ENCODE measurements at regions not wholly inside any gene's neighbourhood (a gene's known extent, or its start where the extent isn't known, plus 50 kb on each side); places are given as distances from the start of the nearest gene placed in this dataset.

DNA sequence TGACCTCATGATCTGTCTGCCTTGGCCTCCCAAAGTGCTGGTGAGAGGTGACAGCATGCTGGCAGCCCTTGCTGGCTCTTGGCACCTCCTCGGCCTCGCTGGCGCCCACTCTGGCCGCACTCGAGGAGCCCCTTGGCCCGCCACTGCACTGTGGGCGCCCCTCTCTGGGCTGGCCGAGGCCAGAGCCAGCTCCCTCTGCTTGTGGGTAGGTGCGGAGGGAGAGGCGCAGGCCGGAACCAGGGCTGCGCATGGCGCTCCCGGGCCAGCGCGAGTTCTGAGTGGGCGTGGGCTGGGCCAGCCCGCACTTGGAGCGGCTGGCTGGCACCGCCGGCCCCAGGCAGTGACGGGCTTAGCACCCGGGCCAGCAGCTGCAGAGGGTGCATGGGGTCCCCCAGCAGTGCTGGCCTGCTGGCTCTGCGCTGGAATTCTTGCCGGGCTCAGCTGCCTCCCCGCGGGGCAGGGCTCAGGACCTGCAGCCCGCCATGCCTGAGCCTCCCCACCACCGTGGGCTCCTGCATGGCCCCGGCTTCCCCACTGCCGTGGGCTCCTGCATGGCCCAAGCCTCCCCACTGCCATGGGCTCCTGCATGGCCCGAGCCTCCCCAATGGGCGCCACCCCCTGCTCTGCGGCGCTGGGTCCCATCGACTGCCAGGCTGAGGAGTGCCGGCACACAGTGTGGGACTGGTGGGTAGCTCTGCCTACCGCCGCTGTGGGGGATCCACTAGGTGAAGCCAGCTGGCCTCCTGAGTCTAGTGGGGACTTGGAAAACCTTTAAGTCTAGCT is 76.4 kb upstream of the OSBPL11 start (continued):
- no peak for TF ChIP-seq RBM22 (IDR thresholded peaks at IDR 0.05; ENCODE audit: low read depth, low read length, poor library complexity, severe bottlenecking)
- TF ChIP-seq CXXC5 (CRISPR knock-in tag; IDR thresholded peaks at IDR 0.05) = no peak
- no peak for TF ChIP-seq SREBF1 (IDR thresholded peaks at IDR 0.05; ENCODE audit: borderline replicate concordance, low read depth, low read length)
- TF ChIP-seq ZNF274 (IDR thresholded peaks at IDR 0.05; ENCODE audit: borderline replicate concordance, low read depth, low read length) = no peak
- TF ChIP-seq ZNF436 (CRISPR knock-in tag; IDR thresholded peaks at IDR 0.05) = no peak
- no peak for TF ChIP-seq NR4A1 (CRISPR knock-in tag; IDR thresholded peaks at IDR 0.05)
- no peak for TF ChIP-seq NR4A1 (tag; IDR thresholded peaks at IDR 0.05)
- TF ChIP-seq ZNF354B (CRISPR knock-in tag; IDR thresholded peaks at IDR 0.05) = no peak

DNA sequence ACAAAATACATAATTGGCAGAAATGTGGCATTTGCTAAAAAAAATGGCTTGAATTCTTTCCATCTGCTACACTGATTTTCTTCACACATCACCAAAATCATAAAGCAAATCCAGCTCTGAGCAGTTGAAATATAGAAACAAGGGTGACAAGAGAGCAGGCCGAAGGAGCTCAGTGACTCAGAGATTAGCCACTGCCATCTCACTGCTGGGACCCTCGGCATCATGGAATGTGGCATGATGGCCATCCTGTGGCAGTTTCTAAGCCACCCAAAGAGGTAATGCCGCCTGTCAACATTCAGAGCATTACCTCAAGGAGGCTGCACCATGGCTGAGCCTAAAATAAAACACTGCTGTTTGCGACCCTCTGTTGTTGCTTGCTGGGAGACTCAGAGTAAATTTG is 80.5 kb upstream of the OSBPL11 start:
- ATAC-seq = no peak
- Histone ChIP-seq H3K79me2 (ENCODE audit: control insufficient read depth, insufficient read depth, low read length) (no peaks in the 10 kb centered on the region), H3K27ac (ENCODE audit: extremely low read depth, low read depth, low read length) (no peak overlapping the region), H4K20me1 (replicated peaks; ENCODE audit: control insufficient read depth, insufficient read depth, low read length) (no peaks in the 10 kb centered on the region), H3K4me3 (no peak overlapping the region), H2AFZ (ENCODE audit: low read depth, low read length) (no peak overlapping the region), H3K9me1 (ENCODE audit: control insufficient read depth, insufficient read depth, low read length) (no peaks in the 10 kb centered on the region), H3K9ac (ENCODE audit: insufficient read depth in 1 of 2, low read depth in 2 of 2, low read length in 2 of 2) (no peak overlapping the region), H3K9me3 (replicated peaks; ENCODE audit: control insufficient read depth, insufficient read depth, low read depth, low read length) (no peaks in the 10 kb centered on the region), H3K27me3 (ENCODE audit: control insufficient read depth in 2 of 2, insufficient read depth in 2 of 2, low read length in 2 of 2) (peaks cover 0 to 14% of the 10 kb centered on the region in 2 experiments; a peak in 3 of 5 replicates), H3K4me2 (ENCODE audit: insufficient read depth, low read length) (no peak overlapping the region), H3K36me3 (ENCODE audit: control insufficient read depth, insufficient read depth, low read length) (no peaks in the 10 kb centered on the region), H3K4me1 (replicated peaks in 1 of 2; ENCODE audit: control insufficient read depth in 2 of 2, insufficient read depth in 2 of 2, low read length in 2 of 2) (no peaks in the 10 kb centered on the region)
- no peak for DNase-seq (ENCODE audit: extremely low read depth in 1 of 4, low spot score in 3 of 4)
- TF ChIP-seq TCF3 (CRISPR knock-in tag; IDR thresholded peaks at IDR 0.05) (no peak), MED1 (CRISPR knock-in tag; IDR thresholded peaks at IDR 0.05; ENCODE audit: borderline replicate concordance) (no peak), NFYB (IDR thresholded peaks at IDR 0.05; ENCODE audit: extremely low read depth, insufficient read length) (no peak), ZNF609 (CRISPR knock-in tag; IDR thresholded peaks at IDR 0.05; ENCODE audit: borderline replicate concordance) (no peak), ZNF3 (CRISPR knock-in tag; IDR thresholded peaks at IDR 0.05) (no peak), CHD4 (IDR thresholded peaks at IDR 0.05; ENCODE audit: insufficient read depth, insufficient replicate concordance, low read depth, low read length, poor library complexity, severe bottlenecking) (no peak), ARNT (IDR thresholded peaks at IDR 0.05) (no peak)
- no peak for FAIRE-seq
- no TSS peak for BruUV-seq (replicated peaks)
- ChIA-PET CTCF (ENCODE audit: low intra/inter-chr PET ratio) (no interaction called here), POLR2A (no interaction called here)
- in situ Hi-C loops (cut with MboI) = no loop called here
- intact Hi-C loops (cut with micrococcal nuclease) = no loop called here
- WGBS (ENCODE audit: insufficient coverage, low coverage, missing lambda C conversion rate) = 4% methylated on average over 4 of the region's 4 CpGs

Measured in K562 (cell line).